K562 (cell line): ENCODE measurements at regions not wholly inside any gene's neighbourhood (a gene's known extent, or its start where the extent isn't known, plus 50 kb on each side); places are given as distances from the start of the nearest gene placed in this dataset.

Source experiments
- CXXC5 ChIP-seq: fragments of 250-450 bp; sonication (Bioruptor Pico); IDR thresholded peaks from 2 replicates; pipeline ENCODE4 v1.8.0; 2022; ENCODE audit warnings: inconsistent platforms, mild to moderate bottlenecking, moderate library complexity
- EZH2 ChIP-seq: IDR thresholded peaks from 2 replicates; pipeline ENCODE4 v1.6.1; 2012; ENCODE audit warnings: low read depth, mild to moderate bottlenecking, inconsistent platforms, low read length, borderline replicate concordance
- GATA2 ChIP-seq: sonication (generic); formaldehyde crosslinking; IDR thresholded peaks from 2 replicates; pipeline ENCODE4 v1.4.0; 2020; ENCODE audit warnings: mild to moderate bottlenecking, missing genetic modification reagents
- GTF2E2 ChIP-seq: fragments of 200-800 bp; sonication (Bioruptor generic); IDR thresholded peaks from 2 replicates; pipeline ENCODE4 v1.6.1; 2016; ENCODE audit warnings: missing genetic modification characterization, missing compliant biosample characterization
- HINFP ChIP-seq: fragments of 450-650 bp; conservative IDR thresholded peaks from 2 replicates; pipeline ENCODE4 v1.6.1; 2016; ENCODE audit warnings: missing genetic modification characterization, low read depth, mild to moderate bottlenecking, control low read depth, missing compliant biosample characterization
- HIVEP1 ChIP-seq: fragments of 250-450 bp; sonication (Bioruptor Pico); IDR thresholded peaks from 2 replicates; pipeline ENCODE4 v1.4.0; 2020; ENCODE audit warnings: mild to moderate bottlenecking
- SREBF2 ChIP-seq: sonication (generic); formaldehyde crosslinking; IDR thresholded peaks from 2 replicates; pipeline ENCODE4 v1.4.0; 2020; ENCODE audit warnings: mild to moderate bottlenecking, missing genetic modification reagents
- ZNF280A ChIP-seq: fragments of 450-650 bp; IDR thresholded peaks from 2 replicates; pipeline ENCODE4 v1.6.1; 2018; ENCODE audit warnings: mild to moderate bottlenecking, low read depth; ENCODE audit not compliant: partially characterized antibody
- ZNF3 ChIP-seq: fragments of 250-450 bp; sonication (Bioruptor Pico); IDR thresholded peaks from 2 replicates; pipeline ENCODE4 v1.5.0; 2021; ENCODE audit warnings: mild to moderate bottlenecking, moderate library complexity

GRCh38 chr1:88407248-88407647, 276.8 kb upstream of the PKN2 start:
- TF ChIP-seq HIVEP1 (no peak), ZNF3 (CRISPR knock-in tag) (no peak), SREBF2 (CRISPR knock-in tag) (no peak), ZNF280A (no peak), GATA2 (CRISPR knock-in tag) (no peak), CXXC5 (CRISPR knock-in tag) (no peak), EZH2 (no peak), GTF2E2 (tag) (no peak), HINFP (tag) (no peak)
